ENCODE measurements at regions not wholly inside any gene's neighbourhood (a gene's known extent, or its start where the extent isn't known, plus 50 kb on each side); places are given as distances from the start of the nearest gene placed in this dataset.

DNA sequence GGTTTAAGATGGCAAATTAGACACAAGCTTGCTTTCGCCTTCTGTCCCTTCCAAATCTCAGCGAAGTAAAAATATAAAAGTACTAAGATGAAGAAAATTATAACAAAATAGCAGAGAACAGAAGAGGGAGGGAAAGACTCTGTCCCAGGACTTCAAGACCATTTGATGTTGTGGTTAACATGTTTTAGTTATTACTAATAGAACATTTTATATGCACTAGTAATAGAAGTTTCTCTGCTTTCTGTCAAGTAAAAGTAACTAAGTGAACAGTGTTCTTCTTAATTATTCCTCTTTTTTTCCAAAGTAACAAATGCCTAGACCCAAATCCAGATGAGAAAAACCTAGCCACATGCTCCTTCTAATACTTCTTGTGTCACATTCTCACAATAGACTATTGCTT, 85.1 kb upstream of the DAAM1 start:
- H3K4me3 ChIP-seq (ENCODE audit: low read length) = no peak overlapping the region
- no peak for DNase-seq
- peaks cover 2% of the 10 kb centered on the region for H3K9me3 ChIP-seq (replicated peaks; ENCODE audit: control insufficient read depth, low read depth, low read length)
- no peaks in the 10 kb centered on the region for H3K27me3 ChIP-seq (ENCODE audit: control insufficient read depth, insufficient read depth, low read length)
- no CpG with 5 or more reads among the region's 2 CpGs for WGBS (ENCODE audit: insufficient coverage)
- no peak overlapping the region for H3K27ac ChIP-seq (ENCODE audit: low read length)
- no peaks in the 10 kb centered on the region for H3K36me3 ChIP-seq (ENCODE audit: control insufficient read depth, insufficient read depth, low read length)
- H3K4me1 ChIP-seq (ENCODE audit: control insufficient read depth, insufficient read depth, low read length) = peaks cover 11% of the 10 kb centered on the region

DNA sequence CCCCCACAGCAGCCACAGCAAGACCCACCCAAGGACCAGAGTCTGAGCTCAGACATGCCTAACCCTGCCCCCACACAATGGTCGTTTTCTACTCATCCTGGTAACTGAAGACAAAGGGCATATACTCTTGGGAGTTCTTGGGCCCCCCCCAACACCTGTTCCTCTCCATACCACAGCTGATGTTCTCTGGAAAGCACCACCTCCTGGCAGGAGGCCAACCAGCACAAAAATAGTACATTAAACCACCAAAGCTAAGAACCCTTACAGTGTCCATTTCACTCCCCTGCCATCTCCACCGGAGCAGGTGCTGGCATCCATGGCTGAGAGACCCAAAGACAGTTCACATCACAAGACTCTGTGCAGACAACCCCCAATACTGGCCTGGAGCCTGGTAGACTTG, 80.6 kb upstream of the DAAM1 start:
- no peak overlapping the region for H3K4me3 ChIP-seq (ENCODE audit: low read length)
- peak overlapping the region; percentile 73 for H3K27ac ChIP-seq (ENCODE audit: low read length)
- H3K36me3 ChIP-seq (ENCODE audit: control insufficient read depth, insufficient read depth, low read length) = no peaks in the 10 kb centered on the region
- DNase-seq = peak; percentile 65
- WGBS (ENCODE audit: insufficient coverage) = 75% methylated on average over 2 of the region's 2 CpGs
- H3K4me1 ChIP-seq (ENCODE audit: control insufficient read depth, insufficient read depth, low read length) = peaks cover 13% of the 10 kb centered on the region
- no peaks in the 10 kb centered on the region for H3K27me3 ChIP-seq (ENCODE audit: control insufficient read depth, insufficient read depth, low read length)
- peaks cover 2% of the 10 kb centered on the region for H3K9me3 ChIP-seq (replicated peaks; ENCODE audit: control insufficient read depth, low read depth, low read length)

DNA sequence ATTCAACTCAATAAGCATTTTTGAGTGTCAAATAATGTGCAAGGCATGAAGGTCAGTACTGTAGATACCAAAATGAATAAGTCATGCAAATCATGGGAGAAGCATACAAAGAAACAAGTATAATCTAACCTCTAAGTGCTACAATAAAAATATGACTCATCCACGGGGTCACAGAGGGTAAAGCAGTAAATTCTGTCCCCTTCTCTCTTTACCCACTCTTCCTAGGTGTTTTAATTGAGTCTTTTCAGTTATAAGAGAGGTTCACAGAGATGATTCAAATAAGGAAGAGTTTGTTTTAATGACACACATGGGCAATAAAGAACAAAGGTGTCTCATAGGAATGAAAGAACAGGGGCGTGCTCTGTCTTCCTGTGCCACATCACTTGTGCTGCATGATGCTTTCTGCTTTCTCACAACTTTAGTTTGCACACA, 71.5 kb upstream of the DAAM1 start:
- DNase-seq = no peak
- Histone ChIP-seq H3K4me3 (ENCODE audit: low read length) (no peak overlapping the region), H3K36me3 (ENCODE audit: control insufficient read depth, insufficient read depth, low read length) (no peaks in the 10 kb centered on the region), H3K27me3 (ENCODE audit: control insufficient read depth, insufficient read depth, low read length) (no peaks in the 10 kb centered on the region), H3K27ac (ENCODE audit: low read length) (no peak overlapping the region), H3K4me1 (ENCODE audit: control insufficient read depth, insufficient read depth, low read length) (no peaks in the 10 kb centered on the region), H3K9me3 (replicated peaks; ENCODE audit: control insufficient read depth, low read depth, low read length) (no peaks in the 10 kb centered on the region)
- WGBS (ENCODE audit: insufficient coverage) = no CpG with 5 or more reads among the region's 2 CpGs

DNA sequence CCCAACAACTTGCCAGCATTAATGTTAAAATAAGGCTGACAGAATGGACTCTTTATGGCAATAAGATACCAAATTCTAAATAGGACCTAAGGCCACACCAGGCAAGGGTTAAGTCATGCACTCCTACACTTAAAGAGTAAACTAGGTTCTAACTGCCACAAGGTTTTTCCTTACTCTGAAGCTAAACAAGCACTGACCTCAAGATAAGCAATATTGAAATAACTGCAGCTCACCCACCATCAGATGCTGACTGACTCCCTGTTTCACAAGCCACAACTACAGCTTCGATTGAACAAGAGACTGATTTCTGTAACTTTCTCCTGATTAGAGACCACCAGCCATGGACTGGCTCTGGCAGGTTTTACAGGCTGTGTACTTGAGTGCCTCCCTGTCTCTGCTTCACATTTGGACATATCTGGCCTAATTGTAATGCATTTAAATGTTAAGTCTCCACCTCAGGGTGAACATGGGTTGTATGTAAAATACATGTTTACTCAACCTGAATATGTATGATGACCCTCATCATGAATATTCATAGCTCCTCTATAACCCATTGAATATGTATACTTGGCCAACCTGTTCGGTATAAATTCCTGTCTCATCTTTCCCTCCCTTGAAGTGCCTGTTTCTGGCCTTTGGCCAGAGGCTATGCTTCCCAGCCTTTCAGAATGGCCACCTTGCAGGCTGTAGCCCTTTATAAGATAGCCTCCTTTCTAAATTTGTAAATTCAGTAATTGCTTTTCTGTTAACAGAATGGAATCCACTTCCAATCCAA, 70.5 kb upstream of the DAAM1 start:
- no peak overlapping the region for H3K4me3 ChIP-seq (ENCODE audit: low read length)
- H3K4me1 ChIP-seq (ENCODE audit: control insufficient read depth, insufficient read depth, low read length) = no peaks in the 10 kb centered on the region
- no peaks in the 10 kb centered on the region for H3K36me3 ChIP-seq (ENCODE audit: control insufficient read depth, insufficient read depth, low read length)
- 67% methylated on average over 2 of the region's 2 CpGs for WGBS (ENCODE audit: insufficient coverage)
- no peaks in the 10 kb centered on the region for H3K27me3 ChIP-seq (ENCODE audit: control insufficient read depth, insufficient read depth, low read length)
- H3K9me3 ChIP-seq (replicated peaks; ENCODE audit: control insufficient read depth, low read depth, low read length) = no peaks in the 10 kb centered on the region
- DNase-seq = no peak
- H3K27ac ChIP-seq (ENCODE audit: low read length) = no peak overlapping the region

DNA sequence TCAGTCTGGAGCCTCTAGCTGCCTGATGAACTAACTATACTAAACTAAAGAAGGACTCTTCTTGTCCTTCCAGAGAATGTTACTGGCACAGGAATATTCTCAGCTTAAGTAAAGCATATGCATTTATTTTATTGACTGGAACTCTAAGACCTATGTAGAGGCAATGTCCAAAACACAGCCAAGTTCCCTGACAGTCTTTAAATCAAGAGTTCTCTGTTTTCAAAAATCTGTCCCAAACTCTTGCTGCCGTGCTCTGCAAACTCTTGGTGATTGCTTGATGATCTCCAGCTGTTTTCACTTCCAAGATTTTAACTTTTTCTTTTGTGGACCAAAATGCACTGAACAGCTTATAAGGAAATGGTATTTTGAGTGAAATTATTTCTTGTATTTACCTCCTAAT, 67.5 kb upstream of the DAAM1 start:
- no peak overlapping the region for H3K27ac ChIP-seq (ENCODE audit: low read length)
- whole genome bisulfite sequencing (ENCODE audit: insufficient coverage) = no CpG with 5 or more reads among the region's 1 CpG
- peak; percentile 85 for DNase-seq
- H3K4me1 ChIP-seq (ENCODE audit: control insufficient read depth, insufficient read depth, low read length) = no peaks in the 10 kb centered on the region
- H3K4me3 ChIP-seq (ENCODE audit: low read length) = no peak overlapping the region
- H3K27me3 ChIP-seq (ENCODE audit: control insufficient read depth, insufficient read depth, low read length) = no peaks in the 10 kb centered on the region
- no peaks in the 10 kb centered on the region for H3K36me3 ChIP-seq (ENCODE audit: control insufficient read depth, insufficient read depth, low read length)
- H3K9me3 ChIP-seq (replicated peaks; ENCODE audit: control insufficient read depth, low read depth, low read length) = no peaks in the 10 kb centered on the region

DNA sequence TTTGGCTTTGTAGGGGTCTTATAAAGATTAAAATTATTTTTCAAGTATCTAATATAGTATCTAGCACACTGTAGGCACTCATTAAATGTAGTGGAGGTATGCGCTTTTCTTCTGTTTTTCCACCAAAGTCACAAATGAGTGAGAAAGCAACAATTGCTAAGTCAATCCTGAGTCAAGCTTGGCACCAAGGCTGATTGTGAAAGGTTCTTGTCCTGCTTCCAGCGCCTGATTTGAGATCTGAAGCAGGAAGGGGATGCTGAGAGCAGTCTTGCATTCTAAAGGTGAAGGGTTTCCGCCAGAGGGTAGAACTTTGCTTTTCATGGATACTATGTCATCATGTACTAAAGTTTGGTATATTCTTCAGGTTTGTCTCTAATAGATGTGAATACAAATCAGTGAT, 64.9 kb upstream of the DAAM1 start:
- no peak overlapping the region for H3K4me3 ChIP-seq (ENCODE audit: low read length)
- no peak for DNase-seq
- H3K27ac ChIP-seq (ENCODE audit: low read length) = no peak overlapping the region
- H3K27me3 ChIP-seq (ENCODE audit: control insufficient read depth, insufficient read depth, low read length) = no peaks in the 10 kb centered on the region
- H3K4me1 ChIP-seq (ENCODE audit: control insufficient read depth, insufficient read depth, low read length) = no peaks in the 10 kb centered on the region
- H3K36me3 ChIP-seq (ENCODE audit: control insufficient read depth, insufficient read depth, low read length) = no peaks in the 10 kb centered on the region
- no CpG with 5 or more reads among the region's 3 CpGs for WGBS (ENCODE audit: insufficient coverage)
- H3K9me3 ChIP-seq (replicated peaks; ENCODE audit: control insufficient read depth, low read depth, low read length) = no peaks in the 10 kb centered on the region

DNA sequence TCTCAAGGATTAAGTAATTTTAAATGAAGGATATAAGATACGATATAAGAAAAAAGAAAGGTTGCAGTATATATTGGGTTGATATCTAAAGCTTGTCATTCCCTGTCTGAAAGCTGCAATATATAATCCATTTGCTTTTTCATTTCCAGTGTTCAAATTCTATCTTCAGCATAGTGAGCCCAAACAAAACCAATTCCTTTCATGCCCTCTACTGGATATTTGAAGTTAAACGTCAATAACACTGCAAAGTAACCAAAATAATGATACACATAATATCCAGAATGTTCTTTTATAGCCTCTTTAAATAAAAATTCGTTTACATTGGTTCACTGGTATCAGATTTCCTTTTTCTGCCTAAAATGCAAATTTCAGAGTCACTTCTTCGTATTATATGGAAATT, 64.5 kb upstream of the DAAM1 start:
- peak; percentile 58 for DNase-seq
- H3K27ac ChIP-seq (ENCODE audit: low read length) = no peak overlapping the region

DNA sequence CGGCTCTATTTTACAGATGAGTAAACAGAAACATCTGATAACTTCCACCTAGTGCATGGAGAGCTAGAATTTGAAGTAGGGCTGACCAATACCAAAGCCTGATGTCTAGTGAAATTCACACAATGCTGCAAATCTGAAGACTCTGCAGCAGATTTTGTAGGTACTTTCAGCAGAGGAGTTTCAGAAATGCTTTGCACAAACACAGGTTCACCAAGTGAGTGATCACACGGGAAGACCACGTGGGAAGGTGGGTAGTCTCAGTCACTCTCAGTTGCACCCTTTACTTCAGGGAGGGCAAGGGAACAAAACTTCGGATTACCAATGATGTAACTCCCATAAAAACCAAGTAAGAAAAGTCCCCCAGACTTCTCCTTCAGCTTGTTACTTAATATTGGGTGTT, 63.3 kb upstream of the DAAM1 start:
- 80% methylated on average over 2 of the region's 4 CpGs for WGBS (ENCODE audit: insufficient coverage)
- Histone ChIP-seq H3K27me3 (ENCODE audit: control insufficient read depth, insufficient read depth, low read length) (no peaks in the 10 kb centered on the region), H3K9me3 (replicated peaks; ENCODE audit: control insufficient read depth, low read depth, low read length) (no peaks in the 10 kb centered on the region), H3K4me3 (ENCODE audit: low read length) (no peak overlapping the region), H3K36me3 (ENCODE audit: control insufficient read depth, insufficient read depth, low read length) (no peaks in the 10 kb centered on the region), H3K27ac (ENCODE audit: low read length) (no peak overlapping the region), H3K4me1 (ENCODE audit: control insufficient read depth, insufficient read depth, low read length) (no peaks in the 10 kb centered on the region)
- no peak for DNase-seq

More for the DNA sequence above, 64.5 kb upstream of the DAAM1 start:
- Histone ChIP-seq H3K4me3 (ENCODE audit: low read length) (no peak overlapping the region), H3K36me3 (ENCODE audit: control insufficient read depth, insufficient read depth, low read length) (no peaks in the 10 kb centered on the region), H3K9me3 (replicated peaks; ENCODE audit: control insufficient read depth, low read depth, low read length) (no peaks in the 10 kb centered on the region), H3K27me3 (ENCODE audit: control insufficient read depth, insufficient read depth, low read length) (no peaks in the 10 kb centered on the region), H3K4me1 (ENCODE audit: control insufficient read depth, insufficient read depth, low read length) (no peaks in the 10 kb centered on the region)
- WGBS (ENCODE audit: insufficient coverage) = no CpG with 5 or more reads among the region's 4 CpGs

DNA sequence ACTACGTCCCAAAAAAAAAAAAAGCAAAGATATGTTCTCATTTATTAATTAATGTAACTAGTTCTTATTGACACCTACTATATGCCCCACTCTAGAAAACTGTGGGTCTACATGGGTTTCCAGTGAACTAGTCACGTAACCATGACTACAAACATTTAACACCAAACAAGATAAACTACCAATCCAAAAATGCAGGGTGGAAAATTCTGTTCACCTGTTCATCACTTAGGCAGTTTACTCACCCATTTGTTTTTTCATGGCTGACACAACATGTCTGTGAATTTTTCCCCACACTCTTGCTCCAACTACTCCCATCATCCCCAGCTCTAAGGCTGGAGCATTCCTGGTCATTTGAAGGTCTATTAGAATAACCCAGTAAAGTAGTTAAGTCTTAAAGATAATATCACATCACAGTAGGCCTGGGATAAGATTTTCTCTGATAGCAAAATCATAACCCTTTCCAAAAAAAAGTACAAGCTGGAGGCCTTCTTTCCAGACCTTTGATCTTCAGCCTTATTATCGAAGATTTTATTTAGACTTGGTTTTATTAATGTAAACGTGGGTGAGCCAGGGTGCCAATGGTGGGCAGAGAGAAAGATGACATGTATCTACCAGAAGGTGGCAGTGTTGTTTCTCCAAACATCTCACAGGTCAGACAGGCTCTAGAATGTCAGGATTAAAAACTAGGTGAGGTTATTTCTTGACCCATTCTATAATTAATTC, 61.6 kb upstream of the DAAM1 start:
- H3K27me3 ChIP-seq (ENCODE audit: control insufficient read depth, insufficient read depth, low read length) = no peaks in the 10 kb centered on the region
- H3K36me3 ChIP-seq (ENCODE audit: control insufficient read depth, insufficient read depth, low read length) = no peaks in the 10 kb centered on the region
- H3K4me3 ChIP-seq (ENCODE audit: low read length) = no peak overlapping the region
- no peak overlapping the region for H3K27ac ChIP-seq (ENCODE audit: low read length)
- DNase-seq = peak; percentile 72
- H3K9me3 ChIP-seq (replicated peaks; ENCODE audit: control insufficient read depth, low read depth, low read length) = no peaks in the 10 kb centered on the region
- WGBS (ENCODE audit: insufficient coverage) = no CpG with 5 or more reads among the region's 4 CpGs
- H3K4me1 ChIP-seq (ENCODE audit: control insufficient read depth, insufficient read depth, low read length) = no peaks in the 10 kb centered on the region

DNA sequence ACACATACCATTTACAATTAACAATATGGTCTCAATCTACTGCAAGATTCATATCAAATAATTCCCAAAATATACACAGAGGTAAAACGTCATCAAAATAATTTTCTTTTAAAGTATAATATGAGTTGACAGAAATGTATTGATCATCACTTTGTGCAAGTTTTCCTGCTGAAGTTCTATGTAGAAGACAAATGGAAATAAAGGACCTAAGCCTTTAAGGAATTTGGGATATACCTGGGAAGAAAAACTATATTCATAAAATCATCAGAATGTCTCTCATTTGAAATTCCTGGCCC, 61.1 kb upstream of the DAAM1 start:
- Histone ChIP-seq H3K4me3 (ENCODE audit: low read length) (no peak overlapping the region), H3K36me3 (ENCODE audit: control insufficient read depth, insufficient read depth, low read length) (no peaks in the 10 kb centered on the region), H3K27me3 (ENCODE audit: control insufficient read depth, insufficient read depth, low read length) (no peaks in the 10 kb centered on the region), H3K4me1 (ENCODE audit: control insufficient read depth, insufficient read depth, low read length) (no peaks in the 10 kb centered on the region), H3K9me3 (replicated peaks; ENCODE audit: control insufficient read depth, low read depth, low read length) (no peaks in the 10 kb centered on the region), H3K27ac (ENCODE audit: low read length) (no peak overlapping the region)
- no CpG with 5 or more reads among the region's 1 CpG for WGBS (ENCODE audit: insufficient coverage)
- no peak for DNase-seq

All from muscle of leg (tissue), 3 donors.